Loucy (cell line): ENCODE measurements at regions not wholly inside any gene's neighbourhood (a gene's known extent, or its start where the extent isn't known, plus 50 kb on each side); places are given as distances from the start of the nearest gene placed in this dataset.

ENCODE experiments used
- CTCF ChIP-seq: fragments of 200-600 bp; sonication (generic); conservative IDR thresholded peaks from 2 replicates; pipeline ENCODE4 v1.5.1; 2014; ENCODE audit warnings: mild to moderate bottlenecking, antibody characterized with exemption, low read length
- EZH2phosphoT487 ChIP-seq: fragments of 200-600 bp; IDR thresholded peaks from 2 replicates; pipeline ENCODE4 v1.6.1; 2018; ENCODE audit warnings: antibody characterized with exemption, mild to moderate bottlenecking, moderate library complexity, borderline replicate concordance

- TF ChIP-seq CTCF (no peak), EZH2phosphoT487 (no peak)
Observed at GRCh38 chr6:122913558-122913957, 82.5 kb upstream of the CLVS2 start.
